SK-MEL-5 (cell line): ENCODE measurements at regions not wholly inside any gene's neighbourhood (a gene's known extent, or its start where the extent isn't known, plus 50 kb on each side); places are given as distances from the start of the nearest gene placed in this dataset.
"Not testable (repeated sequence)": the region's sequence is repeated elsewhere in the genome, so short reads cannot be mapped to it uniquely, and the experiment has no call there.

ENCODE experiments used
- DNase-seq: peaks from one replicate; pipeline ENCODE4 v3.0.0-alpha.2; 2016; ENCODE audit warnings: low read depth, low spot score
- in situ Hi-C: cut with HindIII; loops from 2 replicates; pipeline ENCODE4 v1.10.0; 2016; ENCODE audit warnings: low sequenced_read_pairs, high pct_unique_total_duplicates, low pct_unique_long_range_greater_than_20kb

- in situ Hi-C loops = no loop called here
- no peak for DNase-seq
Observed at GRCh38 chr2:236766850-236767249, 197.2 kb downstream of the ACKR3 start.

- no peak for DNase-seq
- in situ Hi-C loops = no loop called here
Observed at GRCh38 chr2:236767941-236768340, 198.3 kb downstream of the ACKR3 start.

- in situ Hi-C loops = no loop called here
- no peak for DNase-seq
Observed at GRCh38 chr2:236768393-236769140, 198.9 kb downstream of the ACKR3 start.

- no peak for DNase-seq
- in situ Hi-C loops = no loop called here
Observed at GRCh38 chr2:236769981-236770671, 200.5 kb downstream of the ACKR3 start.

- no peak for DNase-seq
- in situ Hi-C loops = no loop called here
Observed at GRCh38 chr2:236772220-236772837, 202.7 kb downstream of the ACKR3 start.

GRCh38 chr2:236773206-236773605 lies 203.6 kb downstream of the ACKR3 start:
- in situ Hi-C loops = no loop called here
- no peak for DNase-seq

GRCh38 chr2:236774171-236774570 lies 204.5 kb downstream of the ACKR3 start:
- in situ Hi-C loops = no loop called here
- DNase-seq = no peak

GRCh38 chr2:236775511-236775910 lies 205.9 kb downstream of the ACKR3 start:
- DNase-seq = no peak
- in situ Hi-C loops = no loop called here

GRCh38 chr2:236776206-236776605 lies 206.6 kb downstream of the ACKR3 start:
- in situ Hi-C loops = no loop called here

GRCh38 chr2:236776695-236777251 lies 207.1 kb downstream of the ACKR3 start:
- in situ Hi-C loops = no loop called here
- DNase-seq = peak; percentile 19

More at GRCh38 chr2:236776206-236776605, 206.6 kb downstream of the ACKR3 start:
- no peak for DNase-seq

GRCh38 chr2:236777408-236777807 lies 207.8 kb downstream of the ACKR3 start:
- in situ Hi-C loops = no loop called here

GRCh38 chr2:236781933-236782816 lies 212.6 kb downstream of the ACKR3 start:
- DNase-seq = no peak
- in situ Hi-C loops = no loop called here

More at GRCh38 chr2:236777408-236777807, 207.8 kb downstream of the ACKR3 start:
- no peak for DNase-seq

- DNase-seq = no peak
- in situ Hi-C loops = no loop called here
Observed at GRCh38 chr2:236782938-236783337, 213.3 kb downstream of the ACKR3 start.

- DNase-seq = no peak
- in situ Hi-C loops = no loop called here
Observed at GRCh38 chr2:236783417-236784020, 213.9 kb downstream of the ACKR3 start.

- in situ Hi-C loops = no loop called here
- DNase-seq = no peak
Observed at GRCh38 chr2:236785611-236786057, 216.0 kb downstream of the ACKR3 start.

GRCh38 chr2:236786751-236787150 lies 217.1 kb downstream of the ACKR3 start:
- in situ Hi-C loops = no loop called here
- no peak for DNase-seq

- DNase-seq, in situ Hi-C loops: not testable (repeated sequence)
Observed at GRCh38 chr2:236787376-236787775, 217.8 kb downstream of the ACKR3 start.
